ENCODE measurements at regions not wholly inside any gene's neighbourhood (a gene's known extent, or its start where the extent isn't known, plus 50 kb on each side); places are given as distances from the start of the nearest gene placed in this dataset.

- TF ChIP-seq CTCF (conservative IDR thresholded peaks at IDR 0.05; ENCODE audit: low read length) (no peak), EZH2phosphoT487 (IDR thresholded peaks at IDR 0.05; ENCODE audit: borderline replicate concordance) (no peak)
Observed at GRCh38 chr16:55120826-55121225, 190.2 kb downstream of the IRX5 start.

Measured in Loucy (cell line).